ES-I3 (cell line): ENCODE measurements at regions not wholly inside any gene's neighbourhood (a gene's known extent, or its start where the extent isn't known, plus 50 kb on each side); places are given as distances from the start of the nearest gene placed in this dataset.

Experiments
- H3K36me3 ChIP-seq: 2 replicates; pipeline ENCODE4 v1.6.1; 2013; ENCODE audit warnings: mild to moderate bottlenecking, low read length, control low read depth, moderate library complexity; ENCODE audit not compliant: insufficient read depth
- H3K4me1 ChIP-seq: 2 replicates; pipeline ENCODE4 v1.6.1; 2013; ENCODE audit warnings: mild to moderate bottlenecking, control low read depth, low read length; ENCODE audit not compliant: insufficient read depth
- H3K9ac ChIP-seq: 2 replicates; pipeline ENCODE4 v1.6.1; 2013; ENCODE audit warnings: low read depth, mild to moderate bottlenecking, low read length, moderate library complexity
- H3K9me3 ChIP-seq: 2 replicates; pipeline ENCODE4 v1.6.1; 2013; ENCODE audit warnings: mild to moderate bottlenecking, low read length, moderate library complexity; ENCODE audit not compliant: control insufficient read depth, insufficient read depth

DNA sequence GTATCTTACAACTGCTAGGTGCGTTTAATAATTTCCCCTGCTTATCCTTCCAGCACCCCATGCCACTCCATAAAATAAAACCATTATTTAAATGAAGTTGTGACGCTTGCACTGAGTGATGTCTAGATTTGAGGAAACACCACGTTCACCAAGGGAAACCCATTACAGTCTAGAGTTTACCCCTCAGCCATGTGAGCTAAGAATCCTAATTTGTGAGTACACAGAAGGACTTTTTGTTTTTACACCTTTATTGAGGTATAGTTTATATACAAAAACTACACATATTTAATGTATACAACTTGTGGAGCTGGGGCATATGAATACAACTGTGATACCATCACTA lies 326.8 kb downstream of the RAPGEF2 start:
- Histone ChIP-seq H3K36me3 (no peaks in the 10 kb centered on the region), H3K9ac (no peak overlapping the region), H3K4me1 (peaks cover 19% of the 10 kb centered on the region; the same call in 1 of the 2 replicates), H3K9me3 (no peaks in the 10 kb centered on the region)

- Histone ChIP-seq H3K4me1 (peaks cover 18% of the 10 kb centered on the region; the same call in 1 of the 2 replicates), H3K9me3 (no peaks in the 10 kb centered on the region), H3K9ac (no peak overlapping the region), H3K36me3 (no peaks in the 10 kb centered on the region)
These were observed 328.0 kb downstream of the RAPGEF2 start for GRCh38 chr4:159430896-159431295.

DNA sequence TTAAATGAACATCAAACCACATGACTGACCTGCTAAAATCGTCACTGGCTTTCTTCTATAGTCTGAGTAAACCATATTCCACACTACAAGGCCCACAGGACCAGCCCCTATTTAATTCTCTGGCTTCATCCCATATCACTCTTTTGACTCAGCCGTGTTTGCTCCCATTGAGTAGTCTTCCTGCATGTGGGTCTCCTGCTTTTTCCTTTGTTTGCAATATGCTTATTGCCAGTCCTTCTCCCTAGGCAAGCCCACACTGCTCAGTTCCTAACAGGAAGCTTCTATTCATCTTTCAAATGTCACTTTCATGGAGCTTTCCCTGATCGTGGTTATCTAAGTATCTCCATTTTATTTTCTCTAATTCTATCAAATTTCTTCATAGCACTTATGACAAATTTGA lies 329.6 kb downstream of the RAPGEF2 start:
- no peaks in the 10 kb centered on the region for H3K36me3 ChIP-seq
- 0 out of 2 replicates have a peak, but pooled peaks cover 8% of the 10 kb centered on the region for H3K4me1 ChIP-seq
- no peak overlapping the region for H3K9ac ChIP-seq
- no peaks in the 10 kb centered on the region for H3K9me3 ChIP-seq

- H3K9ac ChIP-seq = no peak overlapping the region
- H3K9me3 ChIP-seq = no peaks in the 10 kb centered on the region
- H3K4me1 ChIP-seq = 0 out of 2 replicates have a peak, but pooled peaks cover 8% of the 10 kb centered on the region
- H3K36me3 ChIP-seq = no peaks in the 10 kb centered on the region
These were observed 330.5 kb downstream of the RAPGEF2 start for GRCh38 chr4:159433337-159433736.

GRCh38 chr4:159434114-159434870 lies 331.4 kb downstream of the RAPGEF2 start:
- no peaks in the 10 kb centered on the region for H3K9me3 ChIP-seq
- H3K4me1 ChIP-seq = 0 out of 2 replicates have a peak, but pooled peaks cover 8% of the 10 kb centered on the region
- no peak overlapping the region for H3K9ac ChIP-seq
- H3K36me3 ChIP-seq = no peaks in the 10 kb centered on the region

GRCh38 chr4:159434871-159435241 lies 332.0 kb downstream of the RAPGEF2 start:
- Histone ChIP-seq H3K36me3 (no peaks in the 10 kb centered on the region), H3K9me3 (no peaks in the 10 kb centered on the region), H3K4me1 (0 out of 2 replicates have a peak, but pooled peaks cover 8% of the 10 kb centered on the region), H3K9ac (no peak overlapping the region)

DNA sequence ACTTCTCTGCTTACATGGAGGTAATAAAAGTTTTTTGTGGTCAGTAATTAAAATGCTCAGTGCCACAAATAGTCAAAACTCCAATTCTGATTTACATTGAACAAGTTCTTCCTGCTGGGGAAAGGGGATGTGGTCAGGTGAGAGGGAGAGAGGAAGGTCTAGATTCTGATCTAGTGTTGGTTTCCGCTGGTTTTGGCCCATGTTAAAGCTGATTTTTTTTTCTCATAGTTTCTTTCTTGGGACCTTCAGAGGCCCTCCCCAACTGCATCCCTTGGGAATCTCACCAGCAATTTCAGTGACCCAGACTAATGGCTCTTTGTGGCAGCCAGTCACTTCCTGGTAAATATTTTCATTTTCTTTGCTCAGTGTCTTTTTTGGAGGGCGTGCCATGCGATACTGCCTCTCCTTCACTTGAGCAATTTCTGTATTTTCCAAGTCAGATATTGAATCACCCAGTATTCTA lies 332.7 kb downstream of the RAPGEF2 start:
- no peak overlapping the region for H3K9ac ChIP-seq
- 0 out of 2 replicates have a peak, but pooled peaks cover 8% of the 10 kb centered on the region for H3K4me1 ChIP-seq
- H3K36me3 ChIP-seq = no peaks in the 10 kb centered on the region
- no peaks in the 10 kb centered on the region for H3K9me3 ChIP-seq

GRCh38 chr4:159443975-159444374 lies 341.1 kb downstream of the RAPGEF2 start:
- H3K4me1 ChIP-seq = no peaks in the 10 kb centered on the region
- H3K36me3 ChIP-seq = no peaks in the 10 kb centered on the region
- no peaks in the 10 kb centered on the region for H3K9me3 ChIP-seq
- H3K9ac ChIP-seq = no peak overlapping the region

DNA sequence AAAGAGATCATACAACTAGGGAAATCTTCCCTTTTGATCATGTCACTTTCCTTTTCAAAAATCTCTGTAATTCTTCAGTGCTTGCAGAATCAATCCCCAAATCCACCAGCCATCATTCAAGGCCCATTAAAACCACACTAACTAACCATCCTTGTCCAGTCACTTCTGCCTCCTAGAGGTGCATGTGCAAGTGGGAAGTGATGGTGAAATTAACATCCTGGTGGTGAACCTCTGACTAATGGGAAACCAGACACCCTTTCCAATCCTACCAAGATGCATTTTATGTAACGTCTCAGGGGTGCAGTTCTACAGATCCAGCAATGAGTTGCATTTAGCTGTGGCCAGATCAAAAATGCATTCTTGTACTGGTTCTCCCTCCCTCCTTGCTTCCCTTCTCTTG lies 341.8 kb downstream of the RAPGEF2 start:
- Histone ChIP-seq H3K9me3 (no peaks in the 10 kb centered on the region), H3K4me1 (no peaks in the 10 kb centered on the region), H3K9ac (no peak overlapping the region), H3K36me3 (no peaks in the 10 kb centered on the region)

- no peak overlapping the region for H3K9ac ChIP-seq
- H3K36me3 ChIP-seq = no peaks in the 10 kb centered on the region
These were observed 342.8 kb downstream of the RAPGEF2 start for GRCh38 chr4:159445692-159446091.

GRCh38 chr4:159446266-159446976 lies 343.5 kb downstream of the RAPGEF2 start:
- H3K36me3 ChIP-seq = no peaks in the 10 kb centered on the region
- no peak overlapping the region for H3K9ac ChIP-seq
- H3K4me1 ChIP-seq = no peaks in the 10 kb centered on the region
- no peaks in the 10 kb centered on the region for H3K9me3 ChIP-seq

More at GRCh38 chr4:159445692-159446091, 342.8 kb downstream of the RAPGEF2 start:
- H3K4me1 ChIP-seq = no peaks in the 10 kb centered on the region
- no peaks in the 10 kb centered on the region for H3K9me3 ChIP-seq

DNA sequence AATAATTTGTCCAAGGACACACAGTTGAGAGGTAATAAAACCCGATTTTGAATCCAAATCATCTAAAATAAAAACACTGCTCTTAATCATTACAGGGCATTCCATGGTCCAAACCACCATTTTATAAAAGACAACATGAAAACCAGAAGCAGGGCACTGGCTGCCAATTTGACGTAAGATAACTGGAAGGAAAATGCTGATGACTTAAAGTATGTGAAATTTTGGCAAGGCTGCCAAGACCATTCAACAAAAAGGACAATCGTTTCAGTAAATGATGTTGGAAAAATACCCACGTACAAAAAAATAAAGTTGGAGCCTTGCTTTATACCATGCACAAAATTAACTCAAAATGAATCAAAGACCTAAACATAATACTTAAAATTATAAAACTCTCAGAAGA lies 344.4 kb downstream of the RAPGEF2 start:
- Histone ChIP-seq H3K9ac (no peak overlapping the region), H3K4me1 (no peaks in the 10 kb centered on the region), H3K36me3 (no peaks in the 10 kb centered on the region), H3K9me3 (no peaks in the 10 kb centered on the region)

GRCh38 chr4:159451006-159451405 lies 348.1 kb downstream of the RAPGEF2 start:
- Histone ChIP-seq H3K9me3 (no peaks in the 10 kb centered on the region), H3K4me1 (no peaks in the 10 kb centered on the region), H3K36me3 (no peaks in the 10 kb centered on the region), H3K9ac (no peak overlapping the region)

GRCh38 chr4:159455675-159456237 lies 352.9 kb downstream of the RAPGEF2 start:
- Histone ChIP-seq H3K36me3 (no peaks in the 10 kb centered on the region), H3K4me1 (no peaks in the 10 kb centered on the region), H3K9me3 (no peaks in the 10 kb centered on the region), H3K9ac (no peak overlapping the region)

DNA sequence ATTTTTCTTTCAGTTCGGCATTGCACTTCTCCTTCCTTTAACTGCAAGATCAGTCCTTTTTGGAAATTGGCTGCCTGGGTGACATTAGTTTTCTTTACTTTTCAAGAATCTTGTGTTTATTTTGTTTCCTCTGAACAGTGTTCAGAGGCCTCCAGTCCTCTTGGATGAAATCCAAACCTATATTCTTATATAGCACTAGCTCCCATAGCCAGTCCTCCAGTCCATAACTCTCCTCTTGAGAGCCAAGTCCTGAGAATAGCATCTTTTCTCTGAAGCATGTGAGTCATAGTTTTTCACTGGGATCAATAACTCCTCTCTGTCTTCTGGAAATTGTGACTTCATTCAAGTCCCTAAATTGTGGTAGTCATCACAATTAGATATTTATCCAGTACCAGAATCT lies 357.5 kb downstream of the RAPGEF2 start:
- no peaks in the 10 kb centered on the region for H3K4me1 ChIP-seq
- H3K9ac ChIP-seq = no peak overlapping the region
- H3K9me3 ChIP-seq = 0 out of 2 replicates have a peak, but pooled peaks cover 2% of the 10 kb centered on the region
- no peaks in the 10 kb centered on the region for H3K36me3 ChIP-seq
